DOHH2 (cell line): ENCODE measurements at regions not wholly inside any gene's neighbourhood (a gene's known extent, or its start where the extent isn't known, plus 50 kb on each side); places are given as distances from the start of the nearest gene placed in this dataset.

Experiments used
- H3F3A ChIP-seq: fragments of 200-600 bp; sonication (generic), shearing (Covaris generic); 2 replicates; pipeline ENCODE4 v1.6.0; 2016; ENCODE audit warnings: antibody characterized with exemption, mild to moderate bottlenecking; ENCODE audit not compliant: control insufficient read depth, insufficient read depth
- H3K27ac ChIP-seq: fragments of 200-600 bp; sonication (generic); 2 replicates; pipeline ENCODE4 v1.5.1; 2014; ENCODE audit warnings: low read depth, mild to moderate bottlenecking, low read length, moderate library complexity
- H3K27me3 ChIP-seq: fragments of 200-600 bp; sonication (generic); 2 replicates; pipeline ENCODE4 v1.6.1; 2014; ENCODE audit warnings: mild to moderate bottlenecking, low read length, mixed read lengths; ENCODE audit not compliant: control insufficient read depth
- H3K36me3 ChIP-seq: fragments of 200-600 bp; sonication (generic); 2 replicates; pipeline ENCODE4 v1.6.1; 2014; ENCODE audit warnings: mild to moderate bottlenecking, low read length, moderate library complexity, mixed read lengths; ENCODE audit not compliant: control insufficient read depth
- H3K4me1 ChIP-seq: fragments of 200-600 bp; sonication (generic); 2 replicates; pipeline ENCODE4 v1.6.1; 2014; ENCODE audit warnings: mild to moderate bottlenecking, low read length, mixed read lengths; ENCODE audit not compliant: control insufficient read depth
- H3K4me2 ChIP-seq: fragments of 200-600 bp; sonication (generic); 2 replicates; pipeline ENCODE4 v1.6.0; 2014; ENCODE audit warnings: mild to moderate bottlenecking, low read length, moderate library complexity
- H3K4me3 ChIP-seq: fragments of 200-600 bp; sonication (generic); 2 replicates; pipeline ENCODE4 v1.5.1; 2014; ENCODE audit warnings: mild to moderate bottlenecking, low read length, mixed read lengths
- H3K79me2 ChIP-seq: fragments of 200-600 bp; sonication (generic); 2 replicates; pipeline ENCODE4 v1.6.1; 2014; ENCODE audit warnings: mild to moderate bottlenecking, low read length, mixed read lengths; ENCODE audit not compliant: control insufficient read depth
- H3K9me2 ChIP-seq: fragments of 200-600 bp; sonication (generic); replicated peaks from 2 replicates; pipeline ENCODE4 v1.6.1; 2014; ENCODE audit warnings: mild to moderate bottlenecking, low read length, mixed read lengths; ENCODE audit not compliant: control insufficient read depth
- H3K9me3 ChIP-seq: fragments of 200-600 bp; sonication (generic); 2 replicates; pipeline ENCODE4 v1.6.1; 2014; ENCODE audit warnings: antibody characterized with exemption, low read length, mixed read lengths; ENCODE audit not compliant: control insufficient read depth, insufficient read depth
- H4K20me1 ChIP-seq: fragments of 200-600 bp; sonication (generic); 2 replicates; pipeline ENCODE4 v1.6.0; 2014; ENCODE audit warnings: low read depth, mild to moderate bottlenecking, antibody characterized with exemption, low read length, moderate library complexity; ENCODE audit not compliant: control insufficient read depth, insufficient read depth
- CTCF ChIP-seq: fragments of 200-600 bp; sonication (generic); IDR thresholded peaks from one replicate; pipeline ENCODE4 v1.5.1; 2014; ENCODE audit warnings: antibody characterized with exemption, mild to moderate bottlenecking, low read depth, low read length; ENCODE audit not compliant: poor library complexity, severe bottlenecking
- EZH2phosphoT487 ChIP-seq: fragments of 200-600 bp; sonication (generic); IDR thresholded peaks from 2 replicates; pipeline ENCODE4 v1.6.1; 2017; ENCODE audit warnings: borderline replicate concordance, mild to moderate bottlenecking, antibody characterized with exemption, low read length, moderate library complexity, mixed read lengths

GRCh38 chr4:10345381-10345784 lies 111.8 kb downstream of the ZNF518B start:
- H3K36me3 ChIP-seq: no peaks in the 10 kb centered on the region
- no peak overlapping the region for H3K4me3 ChIP-seq
- no peaks in the 10 kb centered on the region for H3K9me2 ChIP-seq
- no peaks in the 10 kb centered on the region for H3K79me2 ChIP-seq
- TF ChIP-seq CTCF (no peak), EZH2phosphoT487 (no peak)
- no peak overlapping the region for H3K4me2 ChIP-seq
- no peaks in the 10 kb centered on the region for H3K9me3 ChIP-seq
- no peak overlapping the region for H3K27ac ChIP-seq
- H3K4me1 ChIP-seq: no peaks in the 10 kb centered on the region
- peaks cover 3% of the 10 kb centered on the region for H3K27me3 ChIP-seq
- no peaks in the 10 kb centered on the region for H3F3A ChIP-seq
- no peaks in the 10 kb centered on the region for H4K20me1 ChIP-seq

GRCh38 chr4:10344824-10345223 lies 112.4 kb downstream of the ZNF518B start:
- no peak overlapping the region for H3K4me3 ChIP-seq
- no peak overlapping the region for H3K4me2 ChIP-seq
- no peaks in the 10 kb centered on the region for H3K79me2 ChIP-seq
- no peaks in the 10 kb centered on the region for H3K4me1 ChIP-seq
- H3K36me3 ChIP-seq: no peaks in the 10 kb centered on the region
- no peaks in the 10 kb centered on the region for H3K9me2 ChIP-seq
- H3K27ac ChIP-seq: no peak overlapping the region
- H3F3A ChIP-seq: no peaks in the 10 kb centered on the region
- H3K27me3 ChIP-seq: peaks cover 3% of the 10 kb centered on the region
- TF ChIP-seq CTCF (no peak), EZH2phosphoT487 (no peak)
- no peaks in the 10 kb centered on the region for H4K20me1 ChIP-seq
- no peaks in the 10 kb centered on the region for H3K9me3 ChIP-seq

GRCh38 chr4:10343656-10344055 lies 113.6 kb downstream of the ZNF518B start:
- Histone ChIP-seq H3K9me2 (no peaks in the 10 kb centered on the region), H3K27me3 (peaks cover 3% of the 10 kb centered on the region), H3K4me2 (no peak overlapping the region), H3K9me3 (no peaks in the 10 kb centered on the region), H3K4me3 (no peak overlapping the region), H3K79me2 (no peaks in the 10 kb centered on the region), H3K36me3 (no peaks in the 10 kb centered on the region), H3K27ac (no peak overlapping the region), H3K4me1 (no peaks in the 10 kb centered on the region), H4K20me1 (no peaks in the 10 kb centered on the region), H3F3A (no peaks in the 10 kb centered on the region)
- TF ChIP-seq CTCF: no peak
- no peak for TF ChIP-seq EZH2phosphoT487

DNA sequence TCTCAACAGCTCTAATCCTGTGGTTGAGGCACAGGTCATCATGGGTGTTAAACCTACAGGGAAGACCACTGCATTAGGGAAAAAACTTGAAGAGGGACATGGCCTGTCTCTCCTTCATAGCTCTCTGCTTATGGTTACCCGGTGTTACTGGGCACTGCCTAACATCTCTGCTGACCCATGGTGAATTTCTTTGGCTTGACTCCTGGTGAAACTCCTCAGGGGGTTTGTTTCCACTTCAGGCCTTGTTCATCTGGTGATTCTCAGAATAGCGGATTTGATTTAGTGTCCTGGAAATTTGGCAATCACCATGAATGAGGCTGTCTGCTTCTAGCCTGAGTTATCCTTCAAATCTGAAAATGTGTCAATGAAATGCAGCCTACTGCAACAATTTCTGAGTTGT lies 114.4 kb downstream of the ZNF518B start:
- H3K4me1 ChIP-seq: no peaks in the 10 kb centered on the region
- H3K9me2 ChIP-seq: no peaks in the 10 kb centered on the region
- no peaks in the 10 kb centered on the region for H3K36me3 ChIP-seq
- no peaks in the 10 kb centered on the region for H3K79me2 ChIP-seq
- no peaks in the 10 kb centered on the region for H4K20me1 ChIP-seq
- peaks cover 3% of the 10 kb centered on the region for H3K27me3 ChIP-seq
- no peak overlapping the region for H3K4me3 ChIP-seq
- H3K9me3 ChIP-seq: no peaks in the 10 kb centered on the region
- no peak overlapping the region for H3K27ac ChIP-seq
- H3K4me2 ChIP-seq: no peak overlapping the region
- TF ChIP-seq EZH2phosphoT487 (no peak), CTCF (no peak)
- no peaks in the 10 kb centered on the region for H3F3A ChIP-seq
